Frontal cortex (tissue), 3 donors: ENCODE measurements at regions not wholly inside any gene's neighbourhood (a gene's known extent, or its start where the extent isn't known, plus 50 kb on each side); places are given as distances from the start of the nearest gene placed in this dataset.
A peak's percentile ranks its signal among the peaks of the same experiment; 100 is the strongest.

ENCODE experiments used
- DNase-seq, 2 donors: peaks; one replicate each; pipeline ENCODE4 v3.0.0; 2012; ENCODE audit warnings: low spot score in 2 of 2
- FAIRE-seq: peaks from 2 replicates; lab custom pipeline; 2012; peaks lifted over from hg19 to GRCh38; lab: Jason Lieb, UNC
- donor health status: control.
- donor health status: control.
- donor health status: control.

GRCh38 chr12:113634982-113635381, 163.3 kb upstream of the LHX5 start:
- FAIRE-seq (no peak), DNase-seq (no peak)

- DNase-seq = no peak
- no peak for FAIRE-seq
Observed at GRCh38 chr12:113634474-113634873, 162.8 kb upstream of the LHX5 start.

GRCh38 chr12:113633678-113634332, 162.1 kb upstream of the LHX5 start:
- DNase-seq (no peak), FAIRE-seq (no peak)

- DNase-seq (no peak), FAIRE-seq (no peak)
Observed at GRCh38 chr12:113630625-113631024, 159.0 kb upstream of the LHX5 start.

- DNase-seq (no peak), FAIRE-seq (no peak)
Observed at GRCh38 chr12:113625499-113625898, 153.8 kb upstream of the LHX5 start.

- no peak for FAIRE-seq
- DNase-seq = no peak
Observed at GRCh38 chr12:113622410-113622809, 150.7 kb upstream of the LHX5 start.

- FAIRE-seq (no peak), DNase-seq (no peak)
Observed at GRCh38 chr12:113620437-113620976, 148.8 kb upstream of the LHX5 start.

GRCh38 chr12:113619202-113619601, 147.5 kb upstream of the LHX5 start:
- no peak for DNase-seq
- FAIRE-seq = no peak

- no peak for DNase-seq
- no peak for FAIRE-seq
Observed at GRCh38 chr12:113613414-113613813, 141.7 kb upstream of the LHX5 start.

GRCh38 chr12:113612793-113613192, 141.1 kb upstream of the LHX5 start:
- FAIRE-seq (no peak), DNase-seq (no peak)

GRCh38 chr12:113612076-113612728, 140.5 kb upstream of the LHX5 start:
- no peak for FAIRE-seq
- no peak for DNase-seq

- no peak for DNase-seq
- no peak for FAIRE-seq
Observed at GRCh38 chr12:113611652-113612051, 140.0 kb upstream of the LHX5 start.

- no peak for FAIRE-seq
Observed at GRCh38 chr12:113610698-113611097, 139.0 kb upstream of the LHX5 start.

GRCh38 chr12:113609692-113610469, 138.2 kb upstream of the LHX5 start:
- FAIRE-seq (no peak), DNase-seq (no peak)

More at GRCh38 chr12:113610698-113611097, 139.0 kb upstream of the LHX5 start:
- no peak for DNase-seq

GRCh38 chr12:113604666-113605065, 133.0 kb upstream of the LHX5 start:
- FAIRE-seq (no peak), DNase-seq (no peak)

- FAIRE-seq (no peak), DNase-seq (no peak)
Observed at GRCh38 chr12:113601656-113602263, 130.1 kb upstream of the LHX5 start.

GRCh38 chr12:113598815-113599406, 127.2 kb upstream of the LHX5 start:
- FAIRE-seq (no peak), DNase-seq (no peak)

- FAIRE-seq (no peak), DNase-seq (no peak)
Observed at GRCh38 chr12:113594967-113595366, 123.3 kb upstream of the LHX5 start.

- DNase-seq = peak in 1 of 2 donors; percentile 51
- FAIRE-seq = no peak
Observed at GRCh38 chr12:113591480-113591974, 119.9 kb upstream of the LHX5 start.

GRCh38 chr12:113589437-113589836, 117.8 kb upstream of the LHX5 start:
- no peak for FAIRE-seq
- DNase-seq = no peak
